GM12878 (cell line): ENCODE measurements at regions not wholly inside any gene's neighbourhood (a gene's known extent, or its start where the extent isn't known, plus 50 kb on each side); places are given as distances from the start of the nearest gene placed in this dataset.

ENCODE experiments used
- ATAC-seq: fragments of 200-7000 bp; cut with Tn5 transposase; 3 replicates; pipeline ENCODE4 v1.9.1; 2020; ENCODE audit warnings: mild to moderate bottlenecking, moderate library complexity
- BruUV-seq: library from RNA; stranded (reverse); fragments of 400-500 nt; replicated peaks from 2 replicates; lab custom pipeline; 2021; lab: Mats Ljungman, UMichigan
- CTCF ChIA-PET: fragments of 300-600 bp; sonication (Branson Sonifier 250); formaldehyde crosslinking; extraction: SDS; loops from one replicate; lab custom pipeline; 2021; ENCODE audit warnings: inconsistent platforms; lab: Yijun Ruan, JAX
- POLR2A ChIA-PET: fragments of 350-600 bp; formaldehyde crosslinking; extraction: SDS; loops from one replicate; lab custom pipeline; 2021; ENCODE audit warnings: inconsistent platforms; lab: Charles Lee
- RAD21 ChIA-PET: fragments of 300-600 bp; sonication (Branson Sonifier 250); formaldehyde crosslinking; loops from one replicate; lab custom pipeline; 2023; ENCODE audit warnings: antibody characterized with exemption; ENCODE audit not compliant: unreplicated experiment; lab: Charles Lee
- SMC1A ChIA-PET: fragments of 300-600 bp; sonication (Branson Sonifier 250); formaldehyde crosslinking; loops from one replicate; lab custom pipeline; 2023; ENCODE audit not compliant: unreplicated experiment, uncharacterized antibody; lab: Charles Lee
- DNase-seq: peaks from one replicate; pipeline ENCODE4 v3.0.0-alpha.2; 2011; ENCODE audit warnings: low read depth, low spot score
- FAIRE-seq: peaks from 3 replicates; lab custom pipeline; 2011; peaks lifted over from hg19 to GRCh38; lab: Jason Lieb, UNC
- H2AFZ ChIP-seq: 2 replicates; pipeline ENCODE4 v1.6.0; 2011; ENCODE audit warnings: low read depth, low read length, control low read depth; ENCODE audit not compliant: control insufficient read depth
- H3K27ac ChIP-seq: 2 replicates; pipeline ENCODE4 v1.5.1; 2011; ENCODE audit warnings: control low read depth; ENCODE audit not compliant: control insufficient read depth, insufficient read depth
- H3K27me3 ChIP-seq, 2 experiments: replicated peaks in 1 of 2; 2 replicates each; pipeline versions ENCODE4 v1.6.0 to v1.6.1; 2011; ENCODE audit warnings: low read length in 1 of 2; ENCODE audit not compliant: control insufficient read depth in 2 of 2, insufficient read depth in 2 of 2
- H3K36me3 ChIP-seq, 2 experiments: 2 replicates each; pipeline ENCODE4 v1.5.1; 2011; ENCODE audit warnings: low read length in 1 of 2; ENCODE audit not compliant: control insufficient read depth in 2 of 2, insufficient read depth in 2 of 2
- H3K4me1 ChIP-seq: 2 replicates; pipeline ENCODE4 v1.6.1; 2011; ENCODE audit warnings: mild to moderate bottlenecking, low read length, moderate library complexity, mixed read lengths; ENCODE audit not compliant: control insufficient read depth, insufficient read depth
- H3K4me2 ChIP-seq: 2 replicates; pipeline ENCODE4 v1.6.0; 2011; ENCODE audit warnings: control low read depth; ENCODE audit not compliant: control insufficient read depth, insufficient read depth
- H3K4me3 ChIP-seq: fragments of 200-600 bp; sonication (generic); 2 replicates; pipeline ENCODE4 v1.5.1; 2016
- H3K79me2 ChIP-seq: 2 replicates; pipeline ENCODE4 v1.6.0; 2011; ENCODE audit warnings: low read length; ENCODE audit not compliant: control insufficient read depth, insufficient read depth
- H3K9ac ChIP-seq: 2 replicates; pipeline ENCODE4 v1.8.0; 2011; ENCODE audit warnings: low read length, control low read depth, mixed read lengths; ENCODE audit not compliant: control insufficient read depth, insufficient read depth
- H3K9me3 ChIP-seq: replicated peaks from 3 replicates; pipeline ENCODE4 v1.5.1; 2011; ENCODE audit warnings: mild to moderate bottlenecking, low read length; ENCODE audit not compliant: control insufficient read depth, insufficient read depth
- H4K20me1 ChIP-seq: 2 replicates; pipeline ENCODE4 v1.6.0; 2011; ENCODE audit not compliant: control insufficient read depth, insufficient read depth
- BCL11A ChIP-seq: IDR thresholded peaks from 2 replicates; pipeline ENCODE4 v1.6.1; 2011; ENCODE audit warnings: low read depth, low read length
- CBFB ChIP-seq: IDR thresholded peaks from 2 replicates; pipeline ENCODE4 v1.6.1; 2016; ENCODE audit warnings: antibody characterized with exemption, low read depth
- FOXK2 ChIP-seq: fragments of 450-650 bp; IDR thresholded peaks from 2 replicates; pipeline ENCODE4 v1.6.1; 2017; ENCODE audit warnings: mild to moderate bottlenecking, moderate library complexity
- IRF5 ChIP-seq: fragments of 450-650 bp; IDR thresholded peaks from 2 replicates; pipeline ENCODE4 v1.6.1; 2017; ENCODE audit warnings: borderline replicate concordance
- LARP7 ChIP-seq: fragments of 450-650 bp; IDR thresholded peaks from 2 replicates; pipeline ENCODE4 v1.6.1; 2017; ENCODE audit warnings: mild to moderate bottlenecking
- MAX ChIP-seq: IDR thresholded peaks from 2 replicates; pipeline ENCODE4 v1.6.1; 2012; ENCODE audit warnings: low read depth, low read length, improper control_type of control experiment
- NFYA ChIP-seq: IDR thresholded peaks from 2 replicates; pipeline ENCODE4 v1.6.1; 2011; ENCODE audit warnings: low read depth, mild to moderate bottlenecking, low read length, improper control_type of control experiment, borderline replicate concordance
- PRDM15 ChIP-seq: fragments of 450-650 bp; formaldehyde crosslinking; IDR thresholded peaks from 2 replicates; pipeline ENCODE4 v1.4.0; 2020; ENCODE audit warnings: mild to moderate bottlenecking, moderate library complexity
- RBBP5 ChIP-seq: fragments of 200-600 bp; sonication (generic); conservative IDR thresholded peaks from 2 replicates; pipeline ENCODE4 v1.6.1; 2016
- TBL1XR1 ChIP-seq: IDR thresholded peaks from 2 replicates; pipeline ENCODE4 v1.6.1; 2012; ENCODE audit warnings: low read depth, low read length, improper control_type of control experiment
- TCF12 ChIP-seq: IDR thresholded peaks from 2 replicates; pipeline ENCODE4 v1.6.1; 2011; ENCODE audit warnings: low read depth, mild to moderate bottlenecking, low read length
- WGBS: methylation state at CpG from one replicate; pipeline ENCODE4 v1.1.6; 2016; ENCODE audit warnings: low lambda C conversion rate; ENCODE audit not compliant: insufficient replicate concordance, insufficient coverage; ENCODE audit errors: missing lambda C conversion rate; 5-methylcytosine and 5-hydroxymethylcytosine counted together
- in situ Hi-C: fragments of 300-500 bp; cut with MboI; formaldehyde crosslinking; loops from 9 replicates; pipeline ENCODE4 v1.14.3; 2018; ENCODE audit warnings: mixed read lengths
- intact Hi-C: fragments of 100-400 bp; cut with micrococcal nuclease; formaldehyde crosslinking; loops from one replicate; pipeline ENCODE4 v1.14.2; 2022; ENCODE audit not compliant: unreplicated experiment

- CTCF ChIA-PET = no interaction called here
- Histone ChIP-seq H3K9me3 (no peaks in the 10 kb centered on the region), H3K4me2 (no peak overlapping the region), H4K20me1 (no peaks in the 10 kb centered on the region), H3K4me3 (no peak overlapping the region), H3K36me3 (no peaks in the 10 kb centered on the region), H3K79me2 (no peaks in the 10 kb centered on the region), H3K9ac (no peak overlapping the region), H3K27ac (no peak overlapping the region), H2AFZ (no peak overlapping the region), H3K4me1 (no peaks in the 10 kb centered on the region), H3K27me3 (peaks cover 0 to 2% of the 10 kb centered on the region in 2 experiments; a peak in 3 of 4 replicates)
- RAD21 ChIA-PET = no interaction called here
- in situ Hi-C loops = no loop called here
- 9% methylated on average over 2 of the region's 2 CpGs for WGBS
- intact Hi-C loops = no loop called here
- POLR2A ChIA-PET = no interaction called here
- no peak for DNase-seq
- no TSS peak for BruUV-seq
- TF ChIP-seq TBL1XR1 = no peak
- TF ChIP-seq IRF5 = no peak
- TF ChIP-seq FOXK2 = no peak
- TF ChIP-seq BCL11A = no peak
- no peak for TF ChIP-seq CBFB
- no peak for ATAC-seq
- SMC1A ChIA-PET = no interaction called here
- no peak for FAIRE-seq
Observed at GRCh38 chr18:5668087-5668715, 124.4 kb upstream of the EPB41L3 start.

- DNase-seq (no peak), FAIRE-seq (no peak)
- in situ Hi-C loops = no loop called here
- H3K27me3 ChIP-seq = peaks cover 0 to 2% of the 10 kb centered on the region in 2 experiments; a peak in 2 of 4 replicates
- no peak overlapping the region for H3K27ac ChIP-seq
- TF ChIP-seq NFYA (no peak), TCF12 (no peak), MAX (no peak), LARP7 (no peak), PRDM15 (CRISPR knock-in tag) (no peak), RBBP5 (no peak)
- TF ChIP-seq, all 136 proteins: peak for 0
- H3K9ac ChIP-seq = no peak overlapping the region
- H3K9me3 ChIP-seq = no peaks in the 10 kb centered on the region
- no peaks in the 10 kb centered on the region for H3K4me1 ChIP-seq
- H3K4me2 ChIP-seq = no peak overlapping the region
- 14% methylated on average over 3 of the region's 3 CpGs for WGBS
- H3K79me2 ChIP-seq = no peaks in the 10 kb centered on the region
- no peak overlapping the region for H2AFZ ChIP-seq
- H3K4me3 ChIP-seq = no peak overlapping the region
- ChIA-PET CTCF (no interaction called here), POLR2A (no interaction called here), RAD21 (no interaction called here), SMC1A (no interaction called here)
- BruUV-seq = no TSS peak
- H3K36me3 ChIP-seq = no peaks in the 10 kb centered on the region
- no peaks in the 10 kb centered on the region for H4K20me1 ChIP-seq
- no peak for ATAC-seq
- intact Hi-C loops = no loop called here
Observed at GRCh38 chr18:5667356-5667755, 123.6 kb upstream of the EPB41L3 start.
